ENCODE measurements at regions not wholly inside any gene's neighbourhood (a gene's known extent, or its start where the extent isn't known, plus 50 kb on each side); places are given as distances from the start of the nearest gene placed in this dataset.

GRCh38 chr21:31395268-31395667, 51.2 kb upstream of the TIAM1 start (continued):
- TF ChIP-seq CUX1 (IDR thresholded peaks at IDR 0.05; ENCODE audit: insufficient replicate concordance, low read depth, low read length): no peak
- no peak for TF ChIP-seq FOS (IDR thresholded peaks at IDR 0.05; ENCODE audit: borderline replicate concordance, extremely low read depth, insufficient read length)
- no peak for TF ChIP-seq FOXM1 (IDR thresholded peaks at IDR 0.05; ENCODE audit: low read depth, low read length)
- TF ChIP-seq CEBPZ (IDR thresholded peaks at IDR 0.05; ENCODE audit: low read depth, low read length): no peak
- no peak for TF ChIP-seq IRF5 (IDR thresholded peaks at IDR 0.05; ENCODE audit: borderline replicate concordance)
- no peak for TF ChIP-seq RUNX3 (IDR thresholded peaks at IDR 0.05; ENCODE audit: low read length)
- no peak for TF ChIP-seq BRCA1 (IDR thresholded peaks at IDR 0.05; ENCODE audit: low read depth, low read length)
- TF ChIP-seq CBX5 (IDR thresholded peaks at IDR 0.05; ENCODE audit: low read depth): no peak
- TF ChIP-seq SUPT20H (IDR thresholded peaks at IDR 0.05; ENCODE audit: borderline replicate concordance, control insufficient read depth, low read depth, low read length): no peak
- TF ChIP-seq KLF5 (IDR thresholded peaks at IDR 0.05; ENCODE audit: partially characterized antibody): no peak
- no peak for TF ChIP-seq RELB (IDR thresholded peaks at IDR 0.05; ENCODE audit: low read depth)
- TF ChIP-seq KAT2A (conservative IDR thresholded peaks at IDR 0.05; ENCODE audit: control insufficient read depth, low read depth, low read length): no peak
